ENCODE measurements at regions not wholly inside any gene's neighbourhood (a gene's known extent, or its start where the extent isn't known, plus 50 kb on each side); places are given as distances from the start of the nearest gene placed in this dataset.

- DNase-seq (ENCODE audit: low read depth in 1 of 2, low spot score in 2 of 2) (no peak), FAIRE-seq (no peak)
- Histone ChIP-seq H2BK20ac (ENCODE audit: low read length) (no peak overlapping the region), H3K4me3 (ENCODE audit: extremely low read depth in 1 of 4, insufficient read depth in 2 of 4, low read depth in 3 of 4, low read length in 4 of 4) (no peak overlapping the region), H4K91ac (replicated peaks; ENCODE audit: insufficient read length, low read length) (no peak overlapping the region), H3K9me3 (ENCODE audit: insufficient read depth in 2 of 2, low read depth in 1 of 2, low read length in 1 of 2) (no peaks in the 10 kb centered on the region), H3K9ac (replicated peaks in 1 of 4; ENCODE audit: extremely low read depth in 1 of 4, low read depth in 3 of 4, low read length in 3 of 4) (no peak overlapping the region), H4K8ac (ENCODE audit: extremely low read depth, insufficient read depth, low read length) (no peak overlapping the region), H3K23ac (ENCODE audit: insufficient read length) (no peak overlapping the region), H2AK5ac (ENCODE audit: low read depth, low read length) (no peak overlapping the region), H3K4me2 (ENCODE audit: insufficient read depth in 1 of 2, low read depth in 2 of 2, low read length in 2 of 2) (no peak overlapping the region), H3K56ac (replicated peaks; ENCODE audit: insufficient read length, low read depth, low read length) (no peak overlapping the region), H2BK5ac (ENCODE audit: low read depth, low read length) (no peak overlapping the region), H2BK12ac (ENCODE audit: low read depth, low read length) (no peak overlapping the region), H2BK120ac (replicated peaks; ENCODE audit: low read depth, low read length) (no peak overlapping the region), H2AFZ (ENCODE audit: low read length) (no peak overlapping the region), H3K4me1 (replicated peaks in 1 of 4; ENCODE audit: control insufficient read depth in 3 of 4, insufficient read depth in 4 of 4, low read length in 3 of 4) (no peaks in the 10 kb centered on the region), H3K27me3 (replicated peaks in 1 of 4; ENCODE audit: control insufficient read depth in 3 of 4, extremely low read depth in 1 of 4, insufficient read depth in 3 of 4, low read length in 3 of 4) (no peaks in the 10 kb centered on the region), H3K79me1 (ENCODE audit: low read depth, low read length) (no peaks in the 10 kb centered on the region), H3K14ac (ENCODE audit: insufficient read length) (no peak overlapping the region), H3K23me2 (ENCODE audit: low read depth, low read length) (no peaks in the 10 kb centered on the region; the same call in 1 of the 2 replicates), H2BK15ac (ENCODE audit: low read length) (no peak overlapping the region), H4K20me1 (replicated peaks in 1 of 2; ENCODE audit: control insufficient read depth in 1 of 2, insufficient read depth in 2 of 2, low read length in 2 of 2) (no peaks in the 10 kb centered on the region), H4K5ac (ENCODE audit: insufficient read length, low read depth, low read length) (no peak overlapping the region), H3K18ac (ENCODE audit: extremely low read depth, low read length) (no peak overlapping the region), H3K79me2 (ENCODE audit: control insufficient read depth in 1 of 2, insufficient read depth in 2 of 2, low read length in 2 of 2) (no peaks in the 10 kb centered on the region), H3K27ac (ENCODE audit: low read depth, low read length) (no peak overlapping the region), H3K36me3 (ENCODE audit: control insufficient read depth in 2 of 4, insufficient read depth in 4 of 4, low read length in 3 of 4) (no peaks in the 10 kb centered on the region), H3K4ac (replicated peaks; ENCODE audit: insufficient read length, low read depth, low read length) (no peak overlapping the region)
- ChIA-PET POLR2A (ENCODE audit: partially characterized antibody) (no interaction called here), CTCF (ENCODE audit: partially characterized antibody) (interaction anchor here (0.9 kb wide), 1 partner anchor 97 kb away, joined by 3 read pairs; no protein-coding TSS in a partner anchor)
- TF ChIP-seq POU5F1 (IDR thresholded peaks at IDR 0.05; ENCODE audit: low read depth, low read length) (no peak), TAF1 (IDR thresholded peaks at IDR 0.05; ENCODE audit: low read depth, low read length) (no peak), SP1 (IDR thresholded peaks at IDR 0.05; ENCODE audit: low read depth, low read length) (no peak), HDAC2 (IDR thresholded peaks at IDR 0.05; ENCODE audit: borderline replicate concordance in 1 of 2, low read depth in 2 of 2, low read length in 2 of 2) (no peak), TCF12 (IDR thresholded peaks at IDR 0.05; ENCODE audit: low read depth, low read length) (no peak), ZNF274 (IDR thresholded peaks at IDR 0.05; ENCODE audit: borderline replicate concordance, extremely low read depth, low read length) (no peak), JUN (IDR thresholded peaks at IDR 0.05; ENCODE audit: low read depth, low read length) (no peak), CHD1 (IDR thresholded peaks at IDR 0.05; ENCODE audit: low read depth, low read length) (no peak), RBBP5 (IDR thresholded peaks at IDR 0.05; ENCODE audit: borderline replicate concordance, low read depth, low read length) (no peak), SIRT6 (IDR thresholded peaks at IDR 0.05; ENCODE audit: low read length) (no peak), KDM1A (IDR thresholded peaks at IDR 0.05; ENCODE audit: borderline replicate concordance, low read length) (no peak), CHD2 (IDR thresholded peaks at IDR 0.05; ENCODE audit: low read length) (no peak), GABPA (IDR thresholded peaks at IDR 0.05; ENCODE audit: borderline replicate concordance, insufficient read depth, low read length) (no peak), SUZ12 (IDR thresholded peaks at IDR 0.05; ENCODE audit: low read length) (no peak), CBX8 (IDR thresholded peaks at IDR 0.05; ENCODE audit: borderline replicate concordance, low read depth, low read length) (no peak), SP2 (IDR thresholded peaks at IDR 0.05; ENCODE audit: low read length) (no peak), BACH1 (IDR thresholded peaks at IDR 0.05; ENCODE audit: low read length) (no peak), RFX5 (IDR thresholded peaks at IDR 0.05; ENCODE audit: borderline replicate concordance, low read depth, low read length) (no peak)
Observed at GRCh38 chr1:184860535-184860934, 105.9 kb upstream of the EDEM3 start.
